Neural cell (in vitro differentiated cells): ENCODE measurements at regions not wholly inside any gene's neighbourhood (a gene's known extent, or its start where the extent isn't known, plus 50 kb on each side); places are given as distances from the start of the nearest gene placed in this dataset.

Experiments
- H2AFZ ChIP-seq: fragments of 200-600, 300-800 bp; sonication (generic), shearing (Covaris generic); 2 replicates; pipeline ENCODE4 v1.6.0; 2014; ENCODE audit warnings: low read depth, mild to moderate bottlenecking, antibody characterized with exemption, low read length, moderate library complexity
- H3F3A ChIP-seq: fragments of 200-600 bp; shearing (Covaris generic); 2 replicates; pipeline ENCODE4 v1.6.1; 2016; ENCODE audit warnings: mild to moderate bottlenecking, moderate library complexity, mixed read lengths, antibody characterized with exemption, low read length; ENCODE audit not compliant: insufficient read depth, poor library complexity, severe bottlenecking
- H3K27ac ChIP-seq: fragments of 200-600, 300-800 bp; sonication (generic), shearing (Covaris generic); 2 replicates; pipeline ENCODE4 v1.5.1; 2014; ENCODE audit warnings: mild to moderate bottlenecking, low read length, moderate library complexity
- H3K27me3 ChIP-seq: fragments of 300-800, 200-600 bp; sonication (generic), shearing (Covaris generic); 2 replicates; pipeline ENCODE4 v1.6.0; 2014; ENCODE audit warnings: mild to moderate bottlenecking, low read depth, low read length, moderate library complexity; ENCODE audit not compliant: insufficient read depth
- H3K36me3 ChIP-seq: fragments of 300-800, 200-600 bp; sonication (generic), shearing (Covaris generic); 2 replicates; pipeline ENCODE4 v1.5.1; 2014; ENCODE audit warnings: mild to moderate bottlenecking, antibody characterized with exemption, low read length, moderate library complexity; ENCODE audit not compliant: insufficient read depth
- H3K4me2 ChIP-seq: fragments of 300-800, 200-600 bp; sonication (generic), shearing (Covaris generic); 2 replicates; pipeline ENCODE4 v1.6.0; 2014; ENCODE audit warnings: mild to moderate bottlenecking, low read length
- H3K4me3 ChIP-seq: fragments of 300-800, 200-600 bp; sonication (generic), shearing (Covaris generic); 2 replicates; pipeline ENCODE4 v1.5.1; 2014; ENCODE audit warnings: mild to moderate bottlenecking, low read length, moderate library complexity
- H3K79me2 ChIP-seq: fragments of 200-600 bp; shearing (Covaris generic); replicated peaks from 2 replicates; pipeline ENCODE4 v1.6.0; 2014; ENCODE audit warnings: mild to moderate bottlenecking, low read length, moderate library complexity; ENCODE audit not compliant: insufficient read depth
- H3K9ac ChIP-seq: fragments of 300-800, 200-600 bp; sonication (generic), shearing (Covaris generic); 2 replicates; pipeline ENCODE4 v1.6.1; 2016; ENCODE audit warnings: mild to moderate bottlenecking, low read length, mixed read lengths
- H3K9me2 ChIP-seq: fragments of 200-600 bp; shearing (Covaris generic); 2 replicates; pipeline ENCODE4 v1.6.1; 2016; ENCODE audit warnings: mild to moderate bottlenecking, low read length, mixed read lengths; ENCODE audit not compliant: insufficient read depth
- H3K9me3 ChIP-seq: fragments of 200-600, 300-800 bp; sonication (generic), shearing (Covaris generic); 2 replicates; pipeline ENCODE4 v1.6.1; 2016; ENCODE audit warnings: mild to moderate bottlenecking, mixed run types, low read length, moderate library complexity, mixed read lengths
- H4K20me1 ChIP-seq: fragments of 200-600 bp; shearing (Covaris generic); 2 replicates; pipeline ENCODE4 v1.6.1; 2016; ENCODE audit warnings: mild to moderate bottlenecking, mixed run types; ENCODE audit not compliant: insufficient read depth
- EP300 ChIP-seq: fragments of 450-650 bp; conservative IDR thresholded peaks from 2 replicates; pipeline ENCODE4 v1.6.1; 2014; ENCODE audit warnings: antibody characterized with exemption, mild to moderate bottlenecking, moderate library complexity; ENCODE audit not compliant: poor library complexity, severe bottlenecking
- EZH2 ChIP-seq: fragments of 200-600, 300-800 bp; shearing (Covaris generic), sonication (generic); IDR thresholded peaks from 2 replicates; pipeline ENCODE4 v1.6.1; 2014; ENCODE audit warnings: antibody characterized with exemption, low read length, borderline replicate concordance, mild to moderate bottlenecking; ENCODE audit not compliant: insufficient read depth, poor library complexity, severe bottlenecking
- MXI1 ChIP-seq: fragments of 450-650 bp; conservative IDR thresholded peaks from 2 replicates; pipeline ENCODE4 v1.6.1; 2014; ENCODE audit warnings: antibody characterized with exemption, mild to moderate bottlenecking; ENCODE audit not compliant: poor library complexity, severe bottlenecking
- POLR2AphosphoS5 ChIP-seq: IDR thresholded peaks from 2 replicates; pipeline ENCODE4 v1.6.1; 2012
- RAD21 ChIP-seq: fragments of 450-650 bp; conservative IDR thresholded peaks from 2 replicates; pipeline ENCODE4 v1.6.1; 2014; ENCODE audit warnings: antibody characterized with exemption, mild to moderate bottlenecking, moderate library complexity
- SMC3 ChIP-seq: fragments of 450-650 bp; conservative IDR thresholded peaks from 2 replicates; pipeline ENCODE4 v1.6.1; 2014; ENCODE audit warnings: antibody characterized with exemption, mild to moderate bottlenecking, moderate library complexity; ENCODE audit not compliant: poor library complexity
- TAF1 ChIP-seq: IDR thresholded peaks from 2 replicates; pipeline ENCODE4 v1.6.1; 2012; ENCODE audit warnings: low read depth
- TF ChIP-seq, protein P1 (sequence below): fragments of 450-650 bp; IDR thresholded peaks from 2 replicates; pipeline ENCODE4 v1.5.1; 2014; ENCODE audit warnings: antibody characterized with exemption, mild to moderate bottlenecking, moderate library complexity; ENCODE audit not compliant: poor library complexity, severe bottlenecking
- TF ChIP-seq, protein P2 (sequence below): IDR thresholded peaks from 2 replicates; pipeline ENCODE4 v1.6.1; 2012; ENCODE audit warnings: borderline replicate concordance

DNA sequence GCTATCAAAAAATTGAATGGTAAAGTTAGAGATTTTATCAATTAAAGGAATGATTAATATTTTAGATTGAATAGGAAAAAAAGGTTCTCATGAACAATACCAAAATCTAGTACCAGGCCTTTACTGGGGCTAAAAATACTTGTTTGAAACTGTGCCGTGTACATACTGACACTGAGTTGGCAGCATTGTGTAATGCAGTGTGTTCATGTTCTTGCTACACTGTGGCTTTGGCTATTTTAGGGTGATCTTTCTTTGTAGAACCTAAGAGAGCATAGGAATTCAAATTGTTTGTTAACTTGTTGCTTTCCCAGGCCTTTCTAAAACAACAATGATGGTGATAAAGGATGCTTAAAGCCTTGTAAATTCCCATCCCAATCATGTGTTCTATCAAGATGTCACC is 80.9 kb downstream of the KIF4B start:
- H3K79me2 ChIP-seq: no peaks in the 10 kb centered on the region
- no peak overlapping the region for H3K4me2 ChIP-seq
- no peaks in the 10 kb centered on the region for H3K27me3 ChIP-seq
- no peaks in the 10 kb centered on the region for H3F3A ChIP-seq
- no peaks in the 10 kb centered on the region for H3K36me3 ChIP-seq
- H2AFZ ChIP-seq: no peak overlapping the region
- no peaks in the 10 kb centered on the region for H4K20me1 ChIP-seq
- H3K27ac ChIP-seq: no peak overlapping the region
- H3K9me3 ChIP-seq: no peaks in the 10 kb centered on the region
- H3K9me2 ChIP-seq: no peaks in the 10 kb centered on the region
- TF ChIP-seq EZH2 (no peak), POLR2AphosphoS5 (no peak), SMC3 (no peak), MXI1 (no peak), EP300 (no peak), RAD21 (no peak), TAF1 (no peak)
- TF ChIP-seq, protein P1, sequence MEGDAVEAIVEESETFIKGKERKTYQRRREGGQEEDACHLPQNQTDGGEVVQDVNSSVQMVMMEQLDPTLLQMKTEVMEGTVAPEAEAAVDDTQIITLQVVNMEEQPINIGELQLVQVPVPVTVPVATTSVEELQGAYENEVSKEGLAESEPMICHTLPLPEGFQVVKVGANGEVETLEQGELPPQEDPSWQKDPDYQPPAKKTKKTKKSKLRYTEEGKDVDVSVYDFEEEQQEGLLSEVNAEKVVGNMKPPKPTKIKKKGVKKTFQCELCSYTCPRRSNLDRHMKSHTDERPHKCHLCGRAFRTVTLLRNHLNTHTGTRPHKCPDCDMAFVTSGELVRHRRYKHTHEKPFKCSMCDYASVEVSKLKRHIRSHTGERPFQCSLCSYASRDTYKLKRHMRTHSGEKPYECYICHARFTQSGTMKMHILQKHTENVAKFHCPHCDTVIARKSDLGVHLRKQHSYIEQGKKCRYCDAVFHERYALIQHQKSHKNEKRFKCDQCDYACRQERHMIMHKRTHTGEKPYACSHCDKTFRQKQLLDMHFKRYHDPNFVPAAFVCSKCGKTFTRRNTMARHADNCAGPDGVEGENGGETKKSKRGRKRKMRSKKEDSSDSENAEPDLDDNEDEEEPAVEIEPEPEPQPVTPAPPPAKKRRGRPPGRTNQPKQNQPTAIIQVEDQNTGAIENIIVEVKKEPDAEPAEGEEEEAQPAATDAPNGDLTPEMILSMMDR: no peak
- TF ChIP-seq, protein P2, sequence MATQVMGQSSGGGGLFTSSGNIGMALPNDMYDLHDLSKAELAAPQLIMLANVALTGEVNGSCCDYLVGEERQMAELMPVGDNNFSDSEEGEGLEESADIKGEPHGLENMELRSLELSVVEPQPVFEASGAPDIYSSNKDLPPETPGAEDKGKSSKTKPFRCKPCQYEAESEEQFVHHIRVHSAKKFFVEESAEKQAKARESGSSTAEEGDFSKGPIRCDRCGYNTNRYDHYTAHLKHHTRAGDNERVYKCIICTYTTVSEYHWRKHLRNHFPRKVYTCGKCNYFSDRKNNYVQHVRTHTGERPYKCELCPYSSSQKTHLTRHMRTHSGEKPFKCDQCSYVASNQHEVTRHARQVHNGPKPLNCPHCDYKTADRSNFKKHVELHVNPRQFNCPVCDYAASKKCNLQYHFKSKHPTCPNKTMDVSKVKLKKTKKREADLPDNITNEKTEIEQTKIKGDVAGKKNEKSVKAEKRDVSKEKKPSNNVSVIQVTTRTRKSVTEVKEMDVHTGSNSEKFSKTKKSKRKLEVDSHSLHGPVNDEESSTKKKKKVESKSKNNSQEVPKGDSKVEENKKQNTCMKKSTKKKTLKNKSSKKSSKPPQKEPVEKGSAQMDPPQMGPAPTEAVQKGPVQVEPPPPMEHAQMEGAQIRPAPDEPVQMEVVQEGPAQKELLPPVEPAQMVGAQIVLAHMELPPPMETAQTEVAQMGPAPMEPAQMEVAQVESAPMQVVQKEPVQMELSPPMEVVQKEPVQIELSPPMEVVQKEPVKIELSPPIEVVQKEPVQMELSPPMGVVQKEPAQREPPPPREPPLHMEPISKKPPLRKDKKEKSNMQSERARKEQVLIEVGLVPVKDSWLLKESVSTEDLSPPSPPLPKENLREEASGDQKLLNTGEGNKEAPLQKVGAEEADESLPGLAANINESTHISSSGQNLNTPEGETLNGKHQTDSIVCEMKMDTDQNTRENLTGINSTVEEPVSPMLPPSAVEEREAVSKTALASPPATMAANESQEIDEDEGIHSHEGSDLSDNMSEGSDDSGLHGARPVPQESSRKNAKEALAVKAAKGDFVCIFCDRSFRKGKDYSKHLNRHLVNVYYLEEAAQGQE: no peak
- H3K4me3 ChIP-seq: no peak overlapping the region
- H3K9ac ChIP-seq: no peak overlapping the region

DNA sequence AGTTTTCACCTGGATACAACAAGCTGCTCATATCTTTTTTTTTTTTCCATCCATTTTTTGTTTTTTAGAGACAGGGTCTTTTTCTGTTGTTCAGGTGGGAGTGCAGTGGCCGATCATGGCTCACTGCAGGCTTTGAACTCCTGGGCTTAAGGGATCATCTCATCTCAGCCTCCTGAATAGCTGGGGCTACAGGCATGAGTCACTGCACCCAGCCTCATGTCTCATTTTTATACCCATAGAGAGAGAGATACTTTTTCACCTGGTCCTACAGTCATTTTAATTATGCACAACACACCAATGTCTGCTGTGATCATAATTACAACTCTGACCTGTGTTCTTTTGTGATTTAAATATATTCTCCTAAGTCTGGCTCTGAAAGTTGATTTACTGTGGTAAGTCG is 84.4 kb downstream of the KIF4B start:
- H3K4me3 ChIP-seq: no peak overlapping the region
- H3K36me3 ChIP-seq: no peaks in the 10 kb centered on the region
- no peaks in the 10 kb centered on the region for H4K20me1 ChIP-seq
- TF ChIP-seq, protein P1: no peak
- TF ChIP-seq EP300 (no peak), EZH2 (no peak), TAF1 (no peak), MXI1 (no peak), SMC3 (no peak), POLR2AphosphoS5 (no peak), RAD21 (no peak)
- TF ChIP-seq, protein P2: no peak
- no peak overlapping the region for H3K27ac ChIP-seq
- no peaks in the 10 kb centered on the region for H3K9me2 ChIP-seq
- H3K4me2 ChIP-seq: no peak overlapping the region
- H2AFZ ChIP-seq: no peak overlapping the region
- no peak overlapping the region for H3K9ac ChIP-seq
- H3F3A ChIP-seq: no peaks in the 10 kb centered on the region
- no peaks in the 10 kb centered on the region for H3K9me3 ChIP-seq
- no peaks in the 10 kb centered on the region for H3K27me3 ChIP-seq
- no peaks in the 10 kb centered on the region for H3K79me2 ChIP-seq
